GM12873 (cell line): ENCODE measurements at regions not wholly inside any gene's neighbourhood (a gene's known extent, or its start where the extent isn't known, plus 50 kb on each side); places are given as distances from the start of the nearest gene placed in this dataset.
A peak's percentile ranks its signal among the peaks of the same experiment; 100 is the strongest.

Experiments used
- TF ChIP-seq, protein P1 (sequence below): IDR thresholded peaks from 2 replicates; pipeline ENCODE4 v1.5.1; 2012; ENCODE audit warnings: low read depth, mild to moderate bottlenecking, moderate library complexity, low read length, control low read depth; ENCODE audit not compliant: insufficient read depth; ENCODE audit errors: missing control alignments

- TF ChIP-seq, protein P1, sequence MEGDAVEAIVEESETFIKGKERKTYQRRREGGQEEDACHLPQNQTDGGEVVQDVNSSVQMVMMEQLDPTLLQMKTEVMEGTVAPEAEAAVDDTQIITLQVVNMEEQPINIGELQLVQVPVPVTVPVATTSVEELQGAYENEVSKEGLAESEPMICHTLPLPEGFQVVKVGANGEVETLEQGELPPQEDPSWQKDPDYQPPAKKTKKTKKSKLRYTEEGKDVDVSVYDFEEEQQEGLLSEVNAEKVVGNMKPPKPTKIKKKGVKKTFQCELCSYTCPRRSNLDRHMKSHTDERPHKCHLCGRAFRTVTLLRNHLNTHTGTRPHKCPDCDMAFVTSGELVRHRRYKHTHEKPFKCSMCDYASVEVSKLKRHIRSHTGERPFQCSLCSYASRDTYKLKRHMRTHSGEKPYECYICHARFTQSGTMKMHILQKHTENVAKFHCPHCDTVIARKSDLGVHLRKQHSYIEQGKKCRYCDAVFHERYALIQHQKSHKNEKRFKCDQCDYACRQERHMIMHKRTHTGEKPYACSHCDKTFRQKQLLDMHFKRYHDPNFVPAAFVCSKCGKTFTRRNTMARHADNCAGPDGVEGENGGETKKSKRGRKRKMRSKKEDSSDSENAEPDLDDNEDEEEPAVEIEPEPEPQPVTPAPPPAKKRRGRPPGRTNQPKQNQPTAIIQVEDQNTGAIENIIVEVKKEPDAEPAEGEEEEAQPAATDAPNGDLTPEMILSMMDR: no peak
These were observed 176.9 kb upstream of the GGTLC1 start for GRCh38 chr20:24165301-24166122.

- TF ChIP-seq, protein P1: peak; percentile 44
These were observed 175.8 kb upstream of the GGTLC1 start for GRCh38 chr20:24164360-24164759.

DNA sequence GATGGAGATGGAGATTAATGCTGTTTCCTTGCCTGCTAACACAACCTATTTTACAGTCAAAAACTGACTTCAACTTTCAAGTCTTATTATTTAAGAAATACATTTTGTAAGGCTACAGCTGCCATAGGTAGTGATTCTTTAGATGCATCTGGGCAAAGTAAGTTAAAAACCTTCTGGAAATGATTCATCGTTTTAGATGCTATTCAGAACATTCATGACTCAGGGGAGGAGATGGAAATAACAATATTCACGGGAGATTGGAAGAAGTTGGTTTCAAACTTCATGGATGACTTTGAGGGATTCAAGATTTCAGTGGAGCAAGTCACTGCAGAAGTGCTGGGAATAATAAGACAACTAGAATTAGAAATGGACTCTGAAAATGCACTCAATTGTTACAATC lies 174.9 kb upstream of the GGTLC1 start:
- TF ChIP-seq, protein P1: no peak

- TF ChIP-seq, protein P1: peak; percentile 76
These were observed 172.1 kb upstream of the GGTLC1 start for GRCh38 chr20:24160563-24161281.

DNA sequence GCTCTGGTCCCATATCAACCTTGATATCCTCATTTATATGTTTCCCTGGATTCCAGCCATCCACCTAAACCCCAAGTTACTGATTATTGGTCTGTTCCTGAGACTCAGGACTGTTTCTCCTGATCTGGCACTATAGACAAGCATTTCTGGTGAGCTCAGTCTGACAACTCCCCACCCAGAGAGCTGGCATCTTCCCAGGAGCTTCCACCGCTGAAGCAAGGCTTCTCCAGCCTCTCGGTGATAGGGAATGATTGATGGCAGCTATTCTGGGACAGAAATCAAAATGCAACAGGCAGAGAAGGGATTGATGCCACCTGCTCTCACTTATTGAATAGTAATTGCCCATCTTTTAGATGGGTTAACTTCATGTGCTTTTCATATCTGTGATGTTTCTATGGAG lies 169.7 kb upstream of the GGTLC1 start:
- TF ChIP-seq, protein P1: no peak

DNA sequence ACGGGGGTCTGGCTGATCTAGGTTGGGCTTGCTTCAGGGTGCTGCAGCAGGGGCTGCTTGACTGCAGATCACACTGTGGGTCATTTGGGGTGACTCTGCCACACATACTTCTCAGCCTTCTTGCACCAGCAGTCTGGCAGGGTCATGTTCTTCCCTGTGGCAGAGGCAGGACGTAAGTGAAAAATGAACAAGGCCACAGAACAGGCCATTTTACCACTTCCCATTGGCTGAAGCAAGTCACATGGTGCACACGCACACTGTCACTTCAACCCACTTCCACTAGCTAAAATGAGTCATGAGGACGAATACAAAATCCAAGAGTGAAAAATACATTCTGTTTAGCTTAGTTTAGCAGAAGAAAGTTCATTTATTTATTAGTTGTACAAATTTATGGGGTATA lies 168.6 kb upstream of the GGTLC1 start:
- TF ChIP-seq, protein P1: no peak
